OCI-LY7 (cell line): ENCODE measurements at regions not wholly inside any gene's neighbourhood (a gene's known extent, or its start where the extent isn't known, plus 50 kb on each side); places are given as distances from the start of the nearest gene placed in this dataset.

ENCODE experiments used
- CTCF ChIP-seq: fragments of 200-600 bp; sonication (generic); conservative IDR thresholded peaks from 2 replicates; pipeline ENCODE4 v1.5.1; 2014; ENCODE audit warnings: mild to moderate bottlenecking, antibody characterized with exemption, low read length, moderate library complexity, mixed read lengths
- EZH2phosphoT487 ChIP-seq: fragments of 200-600 bp; sonication (generic); IDR thresholded peaks from 2 replicates; pipeline ENCODE4 v1.6.1; 2018; ENCODE audit warnings: low read depth, borderline replicate concordance, mild to moderate bottlenecking, mixed run types, antibody characterized with exemption, low read length, moderate library complexity, mixed read lengths

- TF ChIP-seq CTCF: no peak
- TF ChIP-seq EZH2phosphoT487: no peak
Measured at GRCh38 chr7:126213876-126214275, 1038.9 kb downstream of the GRM8 start.
